ENCODE measurements at regions not wholly inside any gene's neighbourhood (a gene's known extent, or its start where the extent isn't known, plus 50 kb on each side); places are given as distances from the start of the nearest gene placed in this dataset.

- TF ChIP-seq CTCF (IDR thresholded peaks at IDR 0.05), result no peak
- TF ChIP-seq EZH2 (IDR thresholded peaks at IDR 0.05; ENCODE audit: borderline replicate concordance, insufficient read depth, low read depth, low read length, poor library complexity, severe bottlenecking), result no peak
Measured at GRCh38 chr3:139830817-139831216, 104.2 kb upstream of the CLSTN2 start.
